Mammary epithelial cell (primary cell): ENCODE measurements at regions not wholly inside any gene's neighbourhood (a gene's known extent, or its start where the extent isn't known, plus 50 kb on each side); places are given as distances from the start of the nearest gene placed in this dataset.

Source experiments
- EZH2 ChIP-seq: IDR thresholded peaks from 2 replicates; pipeline ENCODE4 v1.6.1; 2012; ENCODE audit warnings: low read length, inconsistent platforms, borderline replicate concordance
- TF ChIP-seq, protein P1 (sequence below), 2 donors: IDR thresholded peaks in 1 of 2; conservative IDR thresholded peaks in 1 of 2; 2 replicates each; pipeline ENCODE4 v1.5.1; 2011 to 2012; ENCODE audit warnings: inconsistent platforms in 2 of 2, low read length in 2 of 2, mild to moderate bottlenecking in 2 of 2, control low read depth in 1 of 2, low read depth in 1 of 2; ENCODE audit not compliant: insufficient read depth in 1 of 2; ENCODE audit errors: extremely low read depth in 1 of 2

DNA sequence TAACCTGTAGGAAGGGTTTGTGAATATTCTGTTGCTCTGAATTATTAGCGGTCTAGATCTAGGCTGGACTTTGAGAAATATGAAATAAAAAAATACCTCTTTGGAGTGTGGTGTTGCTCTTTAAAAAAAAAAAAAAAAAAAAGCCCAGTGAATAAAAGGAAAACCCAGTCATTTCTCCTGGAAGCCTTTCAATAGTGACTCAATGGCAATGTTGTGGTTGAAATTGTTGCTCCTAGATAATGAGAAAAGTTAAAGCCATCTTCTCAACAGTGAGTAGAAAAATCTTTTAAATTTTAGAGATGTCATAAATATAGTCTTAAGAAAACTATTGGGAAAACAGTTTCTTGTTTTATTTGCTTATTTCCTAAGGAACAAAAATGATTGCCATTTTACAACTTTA, 135.3 kb downstream of the RFC3 start:
- TF ChIP-seq, protein P1, sequence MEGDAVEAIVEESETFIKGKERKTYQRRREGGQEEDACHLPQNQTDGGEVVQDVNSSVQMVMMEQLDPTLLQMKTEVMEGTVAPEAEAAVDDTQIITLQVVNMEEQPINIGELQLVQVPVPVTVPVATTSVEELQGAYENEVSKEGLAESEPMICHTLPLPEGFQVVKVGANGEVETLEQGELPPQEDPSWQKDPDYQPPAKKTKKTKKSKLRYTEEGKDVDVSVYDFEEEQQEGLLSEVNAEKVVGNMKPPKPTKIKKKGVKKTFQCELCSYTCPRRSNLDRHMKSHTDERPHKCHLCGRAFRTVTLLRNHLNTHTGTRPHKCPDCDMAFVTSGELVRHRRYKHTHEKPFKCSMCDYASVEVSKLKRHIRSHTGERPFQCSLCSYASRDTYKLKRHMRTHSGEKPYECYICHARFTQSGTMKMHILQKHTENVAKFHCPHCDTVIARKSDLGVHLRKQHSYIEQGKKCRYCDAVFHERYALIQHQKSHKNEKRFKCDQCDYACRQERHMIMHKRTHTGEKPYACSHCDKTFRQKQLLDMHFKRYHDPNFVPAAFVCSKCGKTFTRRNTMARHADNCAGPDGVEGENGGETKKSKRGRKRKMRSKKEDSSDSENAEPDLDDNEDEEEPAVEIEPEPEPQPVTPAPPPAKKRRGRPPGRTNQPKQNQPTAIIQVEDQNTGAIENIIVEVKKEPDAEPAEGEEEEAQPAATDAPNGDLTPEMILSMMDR (conservative IDR thresholded peaks at IDR 0.05 in 1 of 2, IDR thresholded peaks at IDR 0.05 in 1 of 2; ENCODE audit: extremely low read depth in 1 of 2, insufficient read depth in 1 of 2, low read depth in 1 of 2, low read length in 2 of 2): no peak
- no peak for TF ChIP-seq EZH2
